GM21723 (cell line): ENCODE measurements at regions not wholly inside any gene's neighbourhood (a gene's known extent, or its start where the extent isn't known, plus 50 kb on each side); places are given as distances from the start of the nearest gene placed in this dataset.
A peak's percentile ranks its signal among the peaks of the same experiment; 100 is the strongest.

Experiments used
- ATAC-seq: cut with Tn5 transposase; IDR thresholded peaks from one replicate; pipeline ENCODE4 v1.9.1; 2021; ENCODE audit warnings: mild to moderate bottlenecking, moderate library complexity; ENCODE audit not compliant: unreplicated experiment

DNA sequence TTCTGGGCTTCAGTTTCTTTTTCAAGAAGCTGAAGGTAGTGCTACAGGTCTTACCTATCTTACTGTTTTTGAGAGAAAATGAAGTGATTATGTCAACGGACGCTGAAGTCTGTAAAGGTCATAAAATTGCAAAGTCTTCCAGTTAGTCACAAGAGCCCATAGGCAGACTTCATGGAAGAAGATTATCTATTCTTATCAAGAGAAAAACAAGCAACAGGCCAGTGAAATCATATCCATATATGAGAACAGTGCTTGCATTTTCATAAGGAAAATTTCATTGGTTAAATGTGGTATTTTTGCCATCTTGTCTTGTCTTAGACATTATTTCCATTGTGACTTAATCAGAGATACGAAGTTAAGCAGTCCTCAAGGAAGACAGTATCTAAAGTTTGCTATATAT is 412.7 kb upstream of the SEL1L start:
- no peak for ATAC-seq

DNA sequence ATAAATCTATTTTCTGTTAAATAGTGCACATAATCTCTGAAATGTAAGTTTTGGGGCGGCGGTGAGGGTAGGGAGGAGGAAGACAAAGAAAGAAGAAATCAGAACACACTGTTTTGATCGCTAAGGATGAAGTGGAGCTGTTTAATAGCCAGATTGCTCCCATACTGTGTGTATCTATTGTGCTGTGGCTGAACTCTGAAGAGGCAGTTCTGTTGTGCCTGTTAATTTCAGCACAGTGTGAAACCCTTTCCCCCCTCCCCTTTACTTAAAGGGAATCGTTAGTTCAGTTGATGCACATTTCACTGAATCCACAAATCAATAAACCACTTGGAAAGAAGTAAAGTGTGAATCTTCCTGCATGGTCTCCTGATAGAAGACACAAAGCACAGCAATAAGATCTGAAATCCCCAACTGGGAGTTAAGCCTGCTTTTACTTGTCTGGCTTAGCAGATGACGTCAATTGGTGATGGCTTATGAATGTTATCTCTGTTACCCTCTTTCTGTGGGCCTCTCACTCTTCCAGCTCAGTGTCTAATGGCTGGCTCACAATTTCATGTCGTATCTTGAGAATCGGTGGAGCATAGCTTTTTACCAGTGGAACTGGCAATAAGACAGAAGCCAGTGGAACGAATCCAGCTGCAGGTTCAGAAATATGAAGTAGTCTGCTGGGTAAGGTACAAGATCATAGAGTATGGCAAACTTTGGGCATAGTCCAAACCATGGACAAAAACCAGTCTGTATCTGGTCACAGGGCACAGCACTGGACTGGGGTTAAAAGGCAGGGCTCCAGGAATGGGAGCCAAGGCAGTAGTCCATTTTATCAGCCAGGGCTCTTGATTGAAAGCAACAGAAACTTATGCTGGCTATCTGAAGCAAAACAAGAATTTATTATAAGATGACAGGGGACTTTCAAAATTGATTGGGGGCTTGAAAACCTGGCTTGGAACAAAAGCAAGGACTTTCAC is 413.5 kb upstream of the SEL1L start:
- ATAC-seq: no peak

DNA sequence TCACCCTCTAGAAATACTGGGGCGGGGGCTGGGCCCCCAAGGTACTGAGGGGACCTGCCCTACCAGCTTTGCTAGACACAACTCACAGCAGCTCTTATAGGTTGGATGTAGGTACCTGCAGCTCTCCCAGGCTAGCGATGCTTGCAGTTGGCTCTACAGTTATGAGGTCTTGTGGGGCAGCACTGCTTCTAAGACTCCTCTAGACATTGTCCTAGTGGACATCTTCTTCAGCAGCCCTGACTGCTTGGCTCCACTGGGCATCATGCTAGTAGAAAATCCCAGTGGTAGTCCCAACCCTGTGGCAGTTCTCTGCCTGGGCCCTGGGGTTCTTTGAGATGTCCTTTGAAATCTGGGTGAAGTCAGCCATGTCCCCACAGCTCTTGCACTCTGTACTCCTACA is 419.3 kb upstream of the SEL1L start:
- ATAC-seq: no peak

DNA sequence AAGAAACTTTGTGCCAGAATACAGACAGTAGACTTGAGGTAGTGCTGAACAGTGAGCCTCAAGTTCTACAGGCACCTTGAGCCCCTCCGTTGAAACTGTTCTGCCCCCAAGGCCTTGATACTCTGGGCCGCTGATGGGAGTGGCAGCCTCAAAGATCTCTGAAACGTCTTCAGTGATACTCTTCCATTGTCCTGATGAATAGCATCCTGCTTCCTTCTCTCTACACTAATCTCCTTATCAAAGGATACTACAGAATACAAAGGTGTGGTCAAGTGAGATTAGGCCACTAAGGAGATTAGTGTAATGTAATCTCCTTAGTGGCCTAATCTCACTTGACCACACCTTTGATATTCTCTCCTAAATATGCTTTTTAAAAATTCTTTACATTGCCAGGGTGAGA is 419.8 kb upstream of the SEL1L start:
- no peak for ATAC-seq

DNA sequence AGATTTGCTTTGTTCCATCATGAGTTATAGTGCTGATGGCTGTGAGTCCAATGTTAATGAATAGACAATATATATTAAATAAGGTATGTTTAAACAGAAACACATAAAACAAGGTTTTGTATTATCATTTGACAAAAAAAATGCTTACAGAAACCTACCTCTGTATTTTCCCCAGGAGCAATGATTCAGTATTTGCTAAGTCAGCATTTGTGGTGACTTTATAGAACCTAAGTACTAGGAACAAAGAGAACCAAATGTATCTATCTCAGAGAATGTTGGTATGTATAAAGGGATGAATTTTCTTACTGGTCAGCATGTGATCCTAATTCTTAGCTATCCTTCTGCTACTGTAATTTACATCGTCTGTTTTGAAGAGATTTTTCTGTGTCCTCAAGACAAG is 421.5 kb upstream of the SEL1L start:
- ATAC-seq: no peak

DNA sequence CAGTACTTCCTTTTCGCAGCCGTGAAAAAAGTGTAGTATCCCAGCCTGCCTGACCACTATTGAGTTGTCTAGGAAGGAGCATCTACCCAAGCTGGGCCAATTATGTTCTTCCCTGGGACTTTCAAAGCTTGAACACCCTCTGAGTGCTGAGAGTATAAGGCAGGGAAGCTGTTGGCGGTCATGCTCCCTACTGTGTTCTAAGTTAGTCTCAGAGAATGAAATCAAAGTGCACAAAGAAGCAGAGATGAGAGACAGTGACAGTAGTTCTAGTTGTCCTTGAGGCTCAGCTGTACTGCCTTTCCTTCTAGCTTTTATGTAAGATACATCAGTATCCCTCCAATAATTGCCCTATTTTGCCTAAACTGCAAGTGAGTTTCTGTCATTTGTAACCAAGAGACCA is 427.1 kb upstream of the SEL1L start:
- no peak for ATAC-seq

DNA sequence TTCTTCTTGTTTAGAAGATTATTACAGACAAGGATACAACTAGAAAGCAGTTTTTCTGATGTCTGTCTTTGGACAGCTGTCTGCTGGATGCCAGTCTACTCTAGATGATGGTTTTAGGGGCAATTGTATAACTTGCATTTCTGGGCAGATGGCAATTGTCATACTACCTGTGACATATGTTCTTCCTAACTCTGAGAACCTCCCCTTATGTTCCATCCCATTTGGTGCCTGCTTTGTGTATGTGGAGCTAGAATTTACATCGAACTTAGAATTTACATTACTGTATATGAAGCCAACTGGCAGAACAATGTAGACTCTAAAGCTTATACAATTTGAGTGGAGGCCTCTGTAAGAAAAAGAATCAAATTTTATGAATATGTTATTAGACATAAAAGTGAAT is 430.2 kb upstream of the SEL1L start:
- no peak for ATAC-seq

DNA sequence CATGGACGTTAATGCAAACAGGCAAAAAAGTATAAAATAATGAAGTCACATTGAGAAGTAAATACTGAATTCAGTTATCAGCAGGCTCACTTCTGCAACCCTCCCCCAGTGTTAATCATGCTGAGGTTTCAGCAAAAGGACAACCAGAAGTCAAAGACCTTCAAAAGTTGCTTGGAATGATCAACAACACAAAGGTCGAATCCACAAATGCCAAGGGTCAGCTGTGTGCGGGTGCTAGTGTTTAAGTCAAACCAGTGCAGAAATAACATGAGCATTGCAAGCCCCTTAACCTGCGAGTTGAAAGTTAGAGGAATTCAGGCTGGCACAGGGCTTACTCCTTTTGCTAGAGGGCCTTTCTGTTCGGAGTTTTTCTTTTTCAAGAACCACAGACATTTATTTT is 436.7 kb upstream of the SEL1L start:
- ATAC-seq: no peak

DNA sequence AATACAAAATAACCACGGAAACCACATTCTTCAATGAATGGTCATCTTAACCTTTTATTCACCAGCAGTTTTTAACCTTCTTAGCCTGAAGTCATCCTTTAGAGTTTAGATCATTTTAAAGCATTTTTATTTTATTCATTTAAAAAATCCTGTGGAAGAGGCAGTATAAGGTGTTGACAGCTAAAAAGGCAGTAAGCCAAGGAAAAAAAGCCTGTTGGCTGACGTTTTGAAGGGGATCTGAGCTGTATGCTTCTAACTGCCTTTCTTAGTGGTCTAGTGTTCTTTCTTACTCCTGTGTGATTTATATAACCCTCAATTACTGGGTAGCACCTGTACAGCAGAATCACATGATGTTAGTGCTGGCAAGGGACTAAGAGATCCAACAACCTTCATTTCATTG is 438.3 kb upstream of the SEL1L start:
- ATAC-seq: no peak

DNA sequence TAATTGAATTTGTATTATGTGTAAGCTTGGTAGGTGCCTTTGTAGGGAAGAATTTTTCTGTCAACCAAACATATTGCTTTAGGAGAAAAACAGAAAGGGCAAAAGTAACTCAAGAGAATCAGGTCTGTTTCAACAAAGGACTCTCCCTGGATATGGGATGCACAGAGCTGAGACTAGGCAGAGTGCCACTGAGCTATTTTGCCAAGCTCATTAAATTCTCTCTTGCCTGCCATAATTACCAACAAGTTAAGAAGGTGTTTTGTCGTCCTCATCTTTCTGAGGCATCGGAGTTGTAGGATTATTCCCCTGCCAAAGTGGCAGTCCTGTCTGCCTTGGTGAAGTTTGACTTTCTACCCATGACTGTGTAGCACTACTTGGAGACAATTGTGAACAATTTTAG is 438.9 kb upstream of the SEL1L start:
- ATAC-seq: no peak

DNA sequence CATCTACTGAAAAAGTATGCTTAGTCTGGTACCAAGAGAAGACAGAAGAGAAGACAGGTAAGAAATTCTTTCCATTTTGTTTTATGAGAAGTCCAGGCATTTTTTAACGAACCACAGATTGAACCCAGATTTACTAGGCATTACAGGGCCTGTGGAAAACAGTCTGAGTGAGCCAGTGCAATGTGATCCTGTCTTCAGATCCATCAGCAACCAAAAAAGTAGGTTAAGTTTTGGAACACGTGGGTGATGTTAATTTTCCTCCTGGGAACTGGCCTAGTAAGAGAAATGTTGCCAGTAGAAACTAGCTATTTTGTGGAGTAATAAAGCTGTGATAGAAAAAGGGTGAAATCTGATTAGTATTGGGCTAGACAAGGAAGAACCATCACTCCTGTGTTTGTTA is 440.9 kb upstream of the SEL1L start:
- no peak for ATAC-seq

DNA sequence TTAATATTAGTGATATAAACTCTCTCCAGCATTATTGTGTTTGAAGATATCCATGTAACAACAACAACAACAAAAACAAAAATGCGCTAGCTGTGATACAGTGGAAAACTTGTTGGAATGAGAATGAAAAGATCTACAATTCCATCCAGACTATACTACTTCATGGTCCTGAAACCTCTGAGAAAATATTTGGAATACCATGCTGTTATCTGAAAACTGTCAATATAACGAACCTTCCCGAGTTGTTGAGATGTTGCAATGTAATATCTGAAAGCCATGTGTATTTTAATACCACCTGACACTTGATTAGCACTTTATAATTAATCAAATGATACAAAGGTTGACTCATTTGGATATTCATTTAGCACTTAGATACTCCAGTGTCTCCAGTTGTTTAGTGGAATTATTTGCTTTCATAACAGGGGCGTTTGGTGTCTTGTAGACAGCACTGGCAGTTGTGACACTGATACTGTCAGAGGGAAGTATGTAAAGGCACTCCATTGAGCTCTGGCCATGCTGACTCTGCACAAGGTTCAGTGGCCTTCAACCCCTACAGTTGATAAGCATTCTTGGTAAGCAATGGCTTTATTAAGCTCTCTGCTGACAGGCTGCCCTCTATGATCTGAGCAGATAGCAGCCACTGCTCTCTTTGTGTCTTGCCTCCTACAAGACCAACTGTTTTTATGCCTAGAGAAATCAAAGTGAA is 447.1 kb upstream of the SEL1L start:
- no peak for ATAC-seq

DNA sequence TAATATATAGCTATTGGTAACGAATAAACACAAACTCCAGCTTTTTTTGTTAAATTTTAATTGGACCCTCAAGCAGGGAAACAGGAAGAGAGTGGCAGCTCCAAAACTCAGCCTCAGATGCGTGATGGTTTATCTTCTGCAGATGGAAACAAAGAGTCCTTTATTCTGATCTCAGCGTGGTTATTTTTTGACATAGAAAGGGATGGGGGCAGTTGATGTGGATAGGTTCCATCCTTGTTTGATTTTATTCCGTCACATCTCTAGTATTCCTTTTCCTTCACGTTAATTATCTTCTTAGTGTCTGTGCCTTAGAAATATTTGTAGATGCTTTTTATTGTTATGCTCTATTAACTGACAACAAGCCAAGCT is 447.6 kb upstream of the SEL1L start:
- ATAC-seq: no peak

DNA sequence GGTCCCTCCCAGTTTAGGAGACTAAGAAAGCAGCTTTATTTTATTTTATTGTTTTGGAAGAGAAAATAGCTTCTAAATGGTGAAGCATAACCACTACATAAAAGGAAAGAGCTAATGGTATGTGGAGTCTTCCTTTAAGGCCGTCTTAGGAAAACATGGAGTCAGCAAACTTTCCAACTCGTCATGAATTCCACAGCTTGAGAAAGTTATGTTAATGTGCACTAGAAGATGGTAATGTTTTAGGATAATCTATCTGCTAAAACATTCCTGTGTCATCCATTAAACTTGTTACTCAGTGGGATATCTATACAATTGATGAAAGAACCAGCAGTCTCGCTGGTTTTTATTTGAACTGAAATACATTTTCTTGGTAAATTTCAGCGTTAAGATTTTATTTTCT is 448.4 kb upstream of the SEL1L start:
- ATAC-seq: no peak

DNA sequence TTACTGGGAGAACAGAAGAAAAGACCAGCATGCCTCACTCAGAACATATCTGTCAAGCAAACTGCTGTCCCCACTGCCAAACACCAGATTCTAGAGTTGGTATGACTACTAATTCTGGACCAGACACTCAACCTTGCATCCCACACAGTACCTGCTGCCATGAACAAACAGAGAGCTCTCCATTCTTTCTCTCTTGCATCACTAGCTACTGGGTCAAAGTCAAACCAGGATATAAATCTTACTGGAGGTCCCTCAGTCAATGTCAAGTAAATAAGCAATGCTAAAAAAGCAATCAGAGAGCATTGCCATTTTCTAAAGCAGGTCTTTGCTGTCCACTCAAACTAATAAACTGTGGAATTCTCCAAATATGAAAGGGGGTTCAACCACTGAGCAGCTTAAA is 452.4 kb upstream of the SEL1L start:
- no peak for ATAC-seq

DNA sequence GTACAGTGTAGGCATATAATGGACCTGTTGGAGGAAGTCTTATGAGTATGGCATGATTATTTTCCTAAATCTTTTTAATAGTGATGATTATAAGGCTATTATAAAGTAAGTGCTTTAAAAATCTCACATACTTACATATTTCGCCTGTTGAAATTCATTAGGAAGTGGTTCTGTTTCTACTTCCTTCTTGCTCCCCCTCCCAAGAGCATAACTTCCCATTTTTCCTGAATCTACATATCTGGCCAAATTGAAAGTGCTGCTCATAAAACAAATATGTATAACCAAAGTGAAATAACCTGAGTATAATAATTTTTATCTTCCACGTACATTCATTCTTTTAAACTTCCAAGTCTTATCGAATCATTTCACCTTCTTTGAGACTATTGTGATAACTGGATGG is 455.6 kb upstream of the SEL1L start:
- no peak for ATAC-seq

DNA sequence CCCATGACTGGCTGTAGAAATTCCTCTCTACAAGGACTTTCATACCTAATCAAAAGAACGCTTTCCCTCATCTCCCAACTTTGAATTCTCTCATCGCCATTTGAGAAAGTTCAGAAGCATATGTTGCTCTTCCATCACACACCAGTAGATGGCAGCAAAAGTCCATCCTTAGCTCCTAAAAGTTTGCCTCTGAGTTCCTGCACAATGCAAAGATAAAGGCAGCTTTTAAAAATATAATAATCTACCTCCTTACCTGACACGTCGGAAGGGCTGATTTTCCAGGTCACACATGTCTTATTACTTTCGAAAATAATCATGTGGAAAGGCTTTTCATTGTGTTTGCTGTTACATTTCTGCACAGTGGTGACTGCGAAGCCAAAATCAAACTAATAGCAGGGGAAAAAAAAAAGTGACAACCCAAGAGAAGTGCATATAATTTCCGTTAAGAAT is 456.7 kb upstream of the SEL1L start:
- ATAC-seq: peak; percentile 68

DNA sequence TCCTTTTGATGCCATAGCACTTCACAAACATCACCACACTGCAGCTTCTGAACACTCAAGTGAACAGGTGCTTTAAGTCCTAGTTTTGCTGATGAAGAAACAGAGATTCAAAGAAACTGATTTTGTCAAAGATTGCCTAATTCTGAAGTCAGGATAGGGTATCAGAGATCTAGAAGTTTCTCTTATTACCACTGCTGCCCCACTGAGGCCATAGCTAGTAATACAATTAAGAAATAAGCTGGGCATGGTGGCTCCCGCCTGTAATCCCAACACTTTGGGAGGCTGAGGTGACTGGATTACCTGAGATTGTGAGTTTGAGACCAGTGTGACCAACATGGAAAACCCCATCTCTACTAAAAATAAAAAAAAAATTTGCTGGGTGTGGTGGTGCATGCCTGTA is 458.3 kb upstream of the SEL1L start:
- no peak for ATAC-seq

DNA sequence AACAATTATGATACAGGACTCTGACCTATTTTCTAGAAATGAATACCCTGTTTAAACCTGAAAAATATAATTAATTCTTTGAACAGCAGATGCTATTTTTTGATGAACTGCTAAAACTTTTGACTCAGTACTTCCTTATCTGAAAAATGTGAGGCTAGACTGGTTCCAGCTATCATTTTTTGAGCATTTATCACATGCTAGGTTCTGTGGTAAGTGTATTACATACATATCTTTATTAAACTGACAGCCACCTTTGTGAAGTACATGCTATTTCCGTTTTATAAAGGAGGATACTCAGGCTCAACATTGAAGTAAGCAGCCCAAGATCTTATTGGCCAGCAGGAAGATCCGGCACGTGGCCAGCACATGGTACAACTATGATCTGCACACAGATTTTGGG is 459.8 kb upstream of the SEL1L start:
- no peak for ATAC-seq

DNA sequence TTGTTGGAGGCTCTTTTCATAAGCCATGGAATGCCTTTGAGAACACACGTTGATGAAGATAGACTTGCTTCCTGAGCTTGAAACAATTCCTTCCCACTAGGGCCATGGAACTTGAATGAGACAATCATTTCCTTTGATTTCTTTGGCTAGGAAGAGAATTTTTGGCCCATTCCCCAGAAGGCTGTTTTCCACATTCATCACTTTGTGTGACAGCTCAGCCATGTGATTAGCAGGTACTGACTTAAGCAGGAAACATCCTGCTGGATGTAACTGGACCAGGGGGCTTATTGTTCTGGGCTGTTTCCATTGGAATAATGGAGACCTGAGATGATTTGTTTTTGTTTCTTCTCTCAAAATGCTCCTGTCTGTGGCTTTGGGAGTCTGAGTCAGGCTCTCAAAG is 469.8 kb upstream of the SEL1L start:
- no peak for ATAC-seq

DNA sequence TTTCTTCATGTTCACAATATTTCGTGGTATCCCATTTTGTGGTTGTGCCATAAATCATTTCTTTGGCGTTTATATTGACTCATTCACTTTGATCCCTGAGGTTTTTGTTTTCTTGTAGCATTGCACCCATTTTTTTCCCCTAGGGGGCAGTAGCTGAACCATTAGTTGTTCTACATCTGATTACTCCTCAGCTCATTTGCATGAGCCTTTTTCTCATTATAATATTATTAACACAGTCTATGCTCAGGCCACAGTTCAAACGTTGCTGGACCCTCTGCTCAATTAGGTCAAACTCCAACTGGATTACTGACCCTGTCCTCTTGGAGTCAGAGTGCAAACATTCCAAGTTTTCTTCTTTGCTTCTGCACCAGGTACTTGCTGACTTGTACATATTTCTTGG is 475.4 kb upstream of the SEL1L start:
- ATAC-seq: no peak

DNA sequence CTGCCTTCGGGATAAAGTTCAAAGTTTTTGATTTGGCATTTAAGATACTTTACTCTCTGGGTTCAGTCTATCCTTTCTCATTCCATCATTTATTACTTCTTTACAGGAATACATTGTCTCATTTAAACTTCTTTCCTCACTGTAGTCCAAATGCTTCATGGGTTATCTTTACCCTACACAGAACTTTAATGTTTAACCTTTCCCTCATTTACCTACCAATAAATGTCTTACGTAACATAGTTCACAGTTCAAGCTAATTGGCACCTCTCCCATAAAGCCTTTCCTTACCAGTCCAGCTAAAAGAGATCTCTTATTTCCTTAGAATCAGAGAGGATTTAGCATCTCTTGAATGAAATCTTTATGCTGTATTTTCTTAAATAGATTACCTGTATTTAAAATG is 476.3 kb upstream of the SEL1L start:
- ATAC-seq: no peak
